Erythroblast (primary cell): ENCODE measurements at regions not wholly inside any gene's neighbourhood (a gene's known extent, or its start where the extent isn't known, plus 50 kb on each side); places are given as distances from the start of the nearest gene placed in this dataset.

Source experiments
- GATA1 ChIP-seq: IDR thresholded peaks from 2 replicates; pipeline ENCODE4 v1.6.1; 2011; ENCODE audit warnings: low read depth, mild to moderate bottlenecking, control low read depth, low read length, moderate library complexity
- POLR2A ChIP-seq: IDR thresholded peaks from 2 replicates; pipeline ENCODE4 v1.6.1; 2011; ENCODE audit warnings: mild to moderate bottlenecking, low read length

DNA sequence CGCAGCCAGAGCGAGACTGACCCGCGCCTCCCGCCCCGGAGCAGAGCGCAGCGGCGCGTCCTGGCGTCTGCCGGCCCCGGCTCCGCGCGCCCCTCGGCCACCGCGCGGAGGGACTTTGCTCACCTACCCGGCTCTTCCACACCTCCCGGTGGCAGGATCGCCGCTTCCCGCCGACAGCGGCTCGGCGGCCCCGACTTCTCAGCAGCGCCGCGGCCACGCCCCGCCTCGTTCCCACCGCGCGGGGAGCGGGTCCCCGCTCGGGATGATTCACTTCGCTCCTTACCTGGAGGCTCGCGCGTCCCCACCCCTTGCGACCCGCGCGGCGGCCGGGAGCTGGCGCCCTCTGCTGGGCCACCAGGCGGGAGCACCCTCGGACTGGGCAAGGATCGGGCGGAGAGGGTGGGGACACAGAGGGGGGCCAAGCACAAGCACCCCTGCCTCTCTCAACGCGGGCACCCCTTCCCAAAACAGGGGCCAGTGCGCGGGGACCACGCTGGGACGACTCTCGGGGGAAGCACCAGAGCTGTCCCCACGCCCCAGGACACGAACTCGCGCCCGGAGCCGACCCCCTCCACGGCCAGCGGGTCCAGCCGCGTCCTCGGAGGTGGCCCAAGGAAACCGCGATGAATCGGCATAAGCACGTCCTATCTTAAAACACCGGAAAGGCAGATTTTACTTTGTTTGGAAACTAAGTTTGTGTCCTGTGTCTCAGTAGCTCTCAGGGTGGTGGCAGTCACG, 101.0 kb upstream of the SVIL start:
- no peak for TF ChIP-seq POLR2A
- TF ChIP-seq GATA1 = no peak
